Neural cell (in vitro differentiated cells): ENCODE measurements at regions not wholly inside any gene's neighbourhood (a gene's known extent, or its start where the extent isn't known, plus 50 kb on each side); places are given as distances from the start of the nearest gene placed in this dataset.

Source experiments
- H2AFZ ChIP-seq: fragments of 200-600, 300-800 bp; sonication (generic), shearing (Covaris generic); 2 replicates; pipeline ENCODE4 v1.6.0; 2014; ENCODE audit warnings: low read depth, mild to moderate bottlenecking, antibody characterized with exemption, low read length, moderate library complexity
- H3F3A ChIP-seq: fragments of 200-600 bp; shearing (Covaris generic); 2 replicates; pipeline ENCODE4 v1.6.1; 2016; ENCODE audit warnings: mild to moderate bottlenecking, moderate library complexity, mixed read lengths, antibody characterized with exemption, low read length; ENCODE audit not compliant: insufficient read depth, poor library complexity, severe bottlenecking
- H3K27ac ChIP-seq: fragments of 200-600, 300-800 bp; sonication (generic), shearing (Covaris generic); 2 replicates; pipeline ENCODE4 v1.5.1; 2014; ENCODE audit warnings: mild to moderate bottlenecking, low read length, moderate library complexity
- H3K27me3 ChIP-seq: fragments of 300-800, 200-600 bp; sonication (generic), shearing (Covaris generic); 2 replicates; pipeline ENCODE4 v1.6.0; 2014; ENCODE audit warnings: mild to moderate bottlenecking, low read depth, low read length, moderate library complexity; ENCODE audit not compliant: insufficient read depth
- H3K36me3 ChIP-seq: fragments of 300-800, 200-600 bp; sonication (generic), shearing (Covaris generic); 2 replicates; pipeline ENCODE4 v1.5.1; 2014; ENCODE audit warnings: mild to moderate bottlenecking, antibody characterized with exemption, low read length, moderate library complexity; ENCODE audit not compliant: insufficient read depth
- H3K4me2 ChIP-seq: fragments of 300-800, 200-600 bp; sonication (generic), shearing (Covaris generic); 2 replicates; pipeline ENCODE4 v1.6.0; 2014; ENCODE audit warnings: mild to moderate bottlenecking, low read length
- H3K4me3 ChIP-seq: fragments of 300-800, 200-600 bp; sonication (generic), shearing (Covaris generic); 2 replicates; pipeline ENCODE4 v1.5.1; 2014; ENCODE audit warnings: mild to moderate bottlenecking, low read length, moderate library complexity
- H3K79me2 ChIP-seq: fragments of 200-600 bp; shearing (Covaris generic); replicated peaks from 2 replicates; pipeline ENCODE4 v1.6.0; 2014; ENCODE audit warnings: mild to moderate bottlenecking, low read length, moderate library complexity; ENCODE audit not compliant: insufficient read depth
- H3K9ac ChIP-seq: fragments of 300-800, 200-600 bp; sonication (generic), shearing (Covaris generic); 2 replicates; pipeline ENCODE4 v1.6.1; 2016; ENCODE audit warnings: mild to moderate bottlenecking, low read length, mixed read lengths
- H3K9me2 ChIP-seq: fragments of 200-600 bp; shearing (Covaris generic); 2 replicates; pipeline ENCODE4 v1.6.1; 2016; ENCODE audit warnings: mild to moderate bottlenecking, low read length, mixed read lengths; ENCODE audit not compliant: insufficient read depth
- H3K9me3 ChIP-seq: fragments of 200-600, 300-800 bp; sonication (generic), shearing (Covaris generic); 2 replicates; pipeline ENCODE4 v1.6.1; 2016; ENCODE audit warnings: mild to moderate bottlenecking, mixed run types, low read length, moderate library complexity, mixed read lengths
- H4K20me1 ChIP-seq: fragments of 200-600 bp; shearing (Covaris generic); 2 replicates; pipeline ENCODE4 v1.6.1; 2016; ENCODE audit warnings: mild to moderate bottlenecking, mixed run types; ENCODE audit not compliant: insufficient read depth
- EP300 ChIP-seq: fragments of 450-650 bp; conservative IDR thresholded peaks from 2 replicates; pipeline ENCODE4 v1.6.1; 2014; ENCODE audit warnings: antibody characterized with exemption, mild to moderate bottlenecking, moderate library complexity; ENCODE audit not compliant: poor library complexity, severe bottlenecking
- EZH2 ChIP-seq: fragments of 200-600, 300-800 bp; shearing (Covaris generic), sonication (generic); IDR thresholded peaks from 2 replicates; pipeline ENCODE4 v1.6.1; 2014; ENCODE audit warnings: antibody characterized with exemption, low read length, borderline replicate concordance, mild to moderate bottlenecking; ENCODE audit not compliant: insufficient read depth, poor library complexity, severe bottlenecking
- MXI1 ChIP-seq: fragments of 450-650 bp; conservative IDR thresholded peaks from 2 replicates; pipeline ENCODE4 v1.6.1; 2014; ENCODE audit warnings: antibody characterized with exemption, mild to moderate bottlenecking; ENCODE audit not compliant: poor library complexity, severe bottlenecking
- POLR2AphosphoS5 ChIP-seq: IDR thresholded peaks from 2 replicates; pipeline ENCODE4 v1.6.1; 2012
- RAD21 ChIP-seq: fragments of 450-650 bp; conservative IDR thresholded peaks from 2 replicates; pipeline ENCODE4 v1.6.1; 2014; ENCODE audit warnings: antibody characterized with exemption, mild to moderate bottlenecking, moderate library complexity
- REST ChIP-seq: IDR thresholded peaks from 2 replicates; pipeline ENCODE4 v1.6.1; 2012; ENCODE audit warnings: borderline replicate concordance
- SMC3 ChIP-seq: fragments of 450-650 bp; conservative IDR thresholded peaks from 2 replicates; pipeline ENCODE4 v1.6.1; 2014; ENCODE audit warnings: antibody characterized with exemption, mild to moderate bottlenecking, moderate library complexity; ENCODE audit not compliant: poor library complexity
- TAF1 ChIP-seq: IDR thresholded peaks from 2 replicates; pipeline ENCODE4 v1.6.1; 2012; ENCODE audit warnings: low read depth
- TF ChIP-seq, protein P1 (sequence below): fragments of 450-650 bp; IDR thresholded peaks from 2 replicates; pipeline ENCODE4 v1.5.1; 2014; ENCODE audit warnings: antibody characterized with exemption, mild to moderate bottlenecking, moderate library complexity; ENCODE audit not compliant: poor library complexity, severe bottlenecking

- Histone ChIP-seq H3K4me2 (no peak overlapping the region), H3K27me3 (no peaks in the 10 kb centered on the region), H4K20me1 (no peaks in the 10 kb centered on the region), H3F3A (no peaks in the 10 kb centered on the region), H3K9me2 (no peaks in the 10 kb centered on the region), H3K9ac (no peak overlapping the region), H3K9me3 (peaks cover 4% of the 10 kb centered on the region), H3K36me3 (no peaks in the 10 kb centered on the region), H3K4me3 (no peak overlapping the region), H3K27ac (no peak overlapping the region), H3K79me2 (no peaks in the 10 kb centered on the region), H2AFZ (no peak overlapping the region)
- TF ChIP-seq, protein P1, sequence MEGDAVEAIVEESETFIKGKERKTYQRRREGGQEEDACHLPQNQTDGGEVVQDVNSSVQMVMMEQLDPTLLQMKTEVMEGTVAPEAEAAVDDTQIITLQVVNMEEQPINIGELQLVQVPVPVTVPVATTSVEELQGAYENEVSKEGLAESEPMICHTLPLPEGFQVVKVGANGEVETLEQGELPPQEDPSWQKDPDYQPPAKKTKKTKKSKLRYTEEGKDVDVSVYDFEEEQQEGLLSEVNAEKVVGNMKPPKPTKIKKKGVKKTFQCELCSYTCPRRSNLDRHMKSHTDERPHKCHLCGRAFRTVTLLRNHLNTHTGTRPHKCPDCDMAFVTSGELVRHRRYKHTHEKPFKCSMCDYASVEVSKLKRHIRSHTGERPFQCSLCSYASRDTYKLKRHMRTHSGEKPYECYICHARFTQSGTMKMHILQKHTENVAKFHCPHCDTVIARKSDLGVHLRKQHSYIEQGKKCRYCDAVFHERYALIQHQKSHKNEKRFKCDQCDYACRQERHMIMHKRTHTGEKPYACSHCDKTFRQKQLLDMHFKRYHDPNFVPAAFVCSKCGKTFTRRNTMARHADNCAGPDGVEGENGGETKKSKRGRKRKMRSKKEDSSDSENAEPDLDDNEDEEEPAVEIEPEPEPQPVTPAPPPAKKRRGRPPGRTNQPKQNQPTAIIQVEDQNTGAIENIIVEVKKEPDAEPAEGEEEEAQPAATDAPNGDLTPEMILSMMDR = no peak
- TF ChIP-seq EP300 (no peak), POLR2AphosphoS5 (no peak), RAD21 (no peak), EZH2 (no peak), REST (no peak), SMC3 (no peak), MXI1 (no peak), TAF1 (no peak)
These were observed 173.7 kb downstream of the BUB3 start for GRCh38 chr10:123327896-123328295.

DNA sequence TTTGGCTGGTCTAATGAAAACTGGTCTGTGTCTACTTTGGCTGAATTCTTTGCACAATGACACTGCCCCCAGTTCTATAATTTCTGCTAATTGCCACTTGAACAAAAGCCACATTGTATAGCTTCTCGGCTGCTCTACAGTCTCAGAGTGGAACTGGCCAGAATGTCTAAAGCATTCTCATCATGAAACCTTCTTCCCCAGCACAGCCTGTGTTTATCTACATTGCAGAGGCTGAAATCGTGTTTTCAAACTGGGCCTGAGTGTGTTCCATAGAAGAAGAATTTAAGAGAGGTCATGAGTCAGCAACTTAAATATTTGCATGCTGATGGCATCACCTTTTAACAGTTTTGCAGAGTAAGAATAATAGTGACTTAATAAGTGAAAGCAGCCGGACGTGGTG lies 177.2 kb downstream of the BUB3 start:
- Histone ChIP-seq H3K9ac (no peak overlapping the region), H3K4me3 (peak overlapping the region; percentile 19), H3K27ac (no peak overlapping the region), H3F3A (no peaks in the 10 kb centered on the region), H3K27me3 (no peaks in the 10 kb centered on the region), H3K4me2 (no peak overlapping the region), H3K9me2 (no peaks in the 10 kb centered on the region), H3K36me3 (no peaks in the 10 kb centered on the region), H4K20me1 (no peaks in the 10 kb centered on the region), H3K79me2 (no peaks in the 10 kb centered on the region), H3K9me3 (peaks cover 2% of the 10 kb centered on the region), H2AFZ (no peak overlapping the region)
- no peak for TF ChIP-seq EP300
- no peak for TF ChIP-seq TAF1
- no peak for TF ChIP-seq REST
- no peak for TF ChIP-seq SMC3
- TF ChIP-seq, protein P1 = no peak
- no peak for TF ChIP-seq RAD21
- no peak for TF ChIP-seq MXI1
- TF ChIP-seq EZH2 = no peak
- TF ChIP-seq POLR2AphosphoS5 = no peak
